Hepatocyte (in vitro differentiated cells): ENCODE measurements at regions not wholly inside any gene's neighbourhood (a gene's known extent, or its start where the extent isn't known, plus 50 kb on each side); places are given as distances from the start of the nearest gene placed in this dataset.

Experiments used
- CTCF ChIP-seq: fragments of 200-600 bp; sonication (generic); IDR thresholded peaks from 2 replicates; pipeline ENCODE4 v1.5.1; 2016; ENCODE audit warnings: antibody characterized with exemption, mild to moderate bottlenecking; ENCODE audit not compliant: poor library complexity
- EZH2 ChIP-seq: fragments of 200-600 bp; sonication (generic); IDR thresholded peaks from 2 replicates; pipeline ENCODE4 v1.6.1; 2016; ENCODE audit warnings: antibody characterized with exemption, mild to moderate bottlenecking, borderline replicate concordance

DNA sequence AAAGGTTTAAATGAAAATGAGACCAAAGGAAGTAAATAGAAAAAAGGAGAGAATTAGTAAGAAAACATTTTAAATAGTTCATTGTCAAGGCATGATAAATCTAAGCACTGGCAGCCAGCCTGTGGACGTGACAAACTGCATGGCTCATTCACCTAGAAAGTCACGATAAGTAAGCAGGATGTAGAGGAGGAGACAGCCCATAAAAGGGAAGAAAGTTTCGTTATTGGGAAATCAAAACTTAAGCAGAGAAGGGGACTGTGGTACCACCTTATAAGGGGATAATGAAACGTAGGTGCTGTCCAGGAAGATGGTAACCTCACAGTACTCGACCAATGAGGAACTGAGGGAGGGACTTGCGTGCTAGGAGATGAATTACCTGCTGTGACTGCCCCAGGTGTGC, 494.5 kb upstream of the GRAMD2B start:
- TF ChIP-seq CTCF (no peak), EZH2 (no peak)
